ENCODE measurements at regions not wholly inside any gene's neighbourhood (a gene's known extent, or its start where the extent isn't known, plus 50 kb on each side); places are given as distances from the start of the nearest gene placed in this dataset.

GRCh38 chr11:127567237-127567932 lies 566.8 kb upstream of the KIRREL3 start:
- no peak for DNase-seq

GRCh38 chr11:127564810-127565209 lies 564.2 kb upstream of the KIRREL3 start:
- no peak for DNase-seq

DNA sequence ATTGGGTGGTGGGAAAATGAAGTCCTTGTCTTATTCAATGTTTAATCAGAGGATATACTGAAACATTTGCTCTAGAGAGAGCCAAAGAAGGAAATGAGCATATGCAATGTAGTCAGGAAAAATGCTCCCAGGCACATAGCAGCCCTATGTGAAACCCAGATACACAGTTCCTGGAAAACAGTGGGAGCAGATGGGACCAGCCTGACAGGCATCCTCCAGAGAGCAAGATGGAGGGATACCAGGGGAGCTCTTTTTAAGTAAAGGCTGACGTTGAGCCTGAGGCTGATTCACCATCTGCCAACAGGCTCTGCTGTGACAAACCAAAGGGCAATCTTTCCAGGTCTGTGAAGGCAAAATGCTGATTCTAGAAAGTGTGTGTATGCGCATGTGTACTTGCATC lies 559.4 kb upstream of the KIRREL3 start:
- DNase-seq: no peak

DNA sequence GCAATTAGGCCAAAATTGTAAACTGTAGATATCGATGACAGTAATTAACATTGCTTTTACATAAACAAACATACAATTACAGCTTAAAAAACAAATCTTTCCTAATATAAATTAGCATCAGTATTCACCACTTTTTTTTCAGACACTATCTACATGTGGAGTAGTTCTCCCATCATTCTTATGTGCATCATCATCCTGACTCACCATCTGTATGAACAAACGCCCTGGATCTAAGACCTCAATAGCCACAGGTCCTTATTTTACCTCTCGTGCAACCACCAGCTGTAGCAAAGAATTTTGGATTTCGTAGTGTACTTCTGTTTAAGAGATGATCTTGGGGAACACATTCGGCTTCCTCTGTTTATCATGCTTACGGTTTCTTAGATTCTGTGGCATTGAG lies 551.9 kb upstream of the KIRREL3 start:
- no peak for DNase-seq

- DNase-seq: no peak
These were observed 530.6 kb upstream of the KIRREL3 start for GRCh38 chr11:127531167-127531566.

- no peak for DNase-seq
These were observed 527.7 kb upstream of the KIRREL3 start for GRCh38 chr11:127528297-127528696.

GRCh38 chr11:127524618-127525017 lies 524.0 kb upstream of the KIRREL3 start:
- DNase-seq: no peak

GRCh38 chr11:127521413-127521812 lies 520.8 kb upstream of the KIRREL3 start:
- DNase-seq: no peak

GRCh38 chr11:127507851-127508250 lies 507.3 kb upstream of the KIRREL3 start:
- no peak for DNase-seq

DNA sequence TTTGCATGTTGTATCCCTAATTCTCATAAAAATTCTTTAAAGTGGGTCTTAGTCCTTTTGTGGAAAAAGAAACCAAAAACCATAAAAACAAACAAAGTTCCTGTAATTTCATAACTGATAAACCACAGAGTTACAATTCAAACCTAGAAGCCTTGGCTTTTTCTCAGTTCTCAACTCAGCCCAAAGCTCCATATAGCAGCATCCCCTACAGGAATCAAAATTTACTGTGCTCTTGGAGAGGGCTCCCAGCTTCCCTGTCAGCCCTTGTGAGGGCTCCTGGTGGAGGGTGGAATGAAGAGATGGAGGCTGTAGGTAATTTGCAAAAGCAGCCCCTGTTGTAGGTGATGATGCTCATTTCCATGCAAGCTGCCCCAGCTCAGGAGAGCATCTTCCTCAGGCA lies 506.1 kb upstream of the KIRREL3 start:
- no peak for DNase-seq

DNA sequence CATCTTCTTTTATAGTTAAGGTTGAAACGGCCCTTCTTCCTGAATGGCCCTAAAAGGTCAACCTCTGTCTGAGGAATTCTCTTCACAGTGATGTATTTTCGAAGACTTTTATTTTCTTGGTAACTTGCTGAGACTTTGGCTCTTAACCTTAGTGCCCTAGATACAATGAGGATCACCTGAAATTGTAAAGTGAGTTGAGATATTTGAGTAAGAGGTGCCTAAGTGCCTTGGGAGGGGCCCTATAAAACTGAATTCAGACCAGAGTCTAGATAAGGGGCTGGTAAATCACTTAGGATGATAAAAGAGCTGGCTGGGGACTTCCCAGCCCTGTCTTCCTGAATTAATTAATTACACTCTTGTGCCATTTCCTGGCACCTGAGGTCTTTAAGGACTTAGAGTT lies 505.6 kb upstream of the KIRREL3 start:
- DNase-seq: no peak

- no peak for DNase-seq
These were observed 495.6 kb upstream of the KIRREL3 start for GRCh38 chr11:127496165-127496564.

GRCh38 chr11:127493330-127494022 lies 492.9 kb upstream of the KIRREL3 start:
- no peak for DNase-seq

DNA sequence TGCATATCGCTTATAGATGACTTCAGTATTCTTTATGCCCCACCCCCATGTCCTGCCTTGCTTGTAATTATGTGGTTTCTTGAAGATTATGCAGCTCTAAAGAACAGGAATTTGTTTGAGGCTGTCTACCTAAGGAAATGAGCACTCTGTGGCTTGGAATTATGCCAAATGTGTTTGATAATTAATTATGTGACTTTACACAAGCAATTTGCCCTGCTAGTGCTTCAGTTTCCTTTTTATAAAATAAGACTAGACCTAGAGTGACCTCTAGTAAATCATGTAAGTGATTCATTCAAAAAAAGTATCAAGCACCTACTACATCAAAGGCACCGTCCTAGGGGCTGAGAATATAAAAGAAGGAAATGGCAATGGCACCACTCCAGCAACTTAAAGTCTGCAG lies 491.5 kb upstream of the KIRREL3 start:
- no peak for DNase-seq

- DNase-seq: no peak
These were observed 491.0 kb upstream of the KIRREL3 start for GRCh38 chr11:127491589-127491988.

GRCh38 chr11:127490896-127491295 lies 490.3 kb upstream of the KIRREL3 start:
- DNase-seq: no peak

DNA sequence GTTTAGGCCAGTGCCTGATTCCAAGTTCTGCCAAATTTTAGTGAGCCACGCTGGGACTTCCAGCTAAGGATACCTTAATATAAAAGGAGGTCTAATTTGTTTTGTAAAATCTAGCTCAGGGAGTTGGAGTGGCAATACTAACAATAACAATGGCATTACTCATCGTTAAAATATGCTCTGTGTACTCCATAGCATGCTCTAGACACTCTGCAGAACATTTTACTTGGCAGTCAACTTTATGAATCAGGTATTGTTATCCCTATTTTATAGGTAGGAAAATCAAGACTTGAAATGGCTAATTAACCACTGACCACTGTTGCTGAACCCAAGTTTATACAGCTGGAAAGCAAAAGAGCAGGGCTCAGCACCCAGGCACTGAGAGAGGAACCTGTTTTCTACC lies 485.0 kb upstream of the KIRREL3 start:
- no peak for DNase-seq

DNA sequence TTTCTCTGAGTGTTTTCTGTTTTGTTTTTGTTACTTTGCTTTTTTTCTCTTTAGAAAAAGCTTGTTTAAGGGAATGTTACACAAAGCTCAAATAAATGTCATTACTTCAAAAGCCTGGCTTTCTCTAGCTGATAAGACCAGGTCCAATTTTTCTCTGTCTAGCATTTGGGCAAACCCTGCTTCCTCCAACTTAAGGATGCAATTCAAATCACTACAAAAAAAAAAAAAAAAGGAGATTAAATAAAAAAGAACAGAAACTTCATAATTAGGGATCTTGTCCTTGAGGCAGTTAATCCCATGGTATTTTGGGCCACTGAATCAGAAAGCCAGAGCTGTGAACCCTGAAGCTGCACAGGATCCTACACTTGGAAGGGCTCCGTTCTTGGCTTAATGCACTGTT lies 480.8 kb upstream of the KIRREL3 start:
- DNase-seq: no peak

- no peak for DNase-seq
These were observed 478.3 kb upstream of the KIRREL3 start for GRCh38 chr11:127478826-127479225.

- DNase-seq: no peak
These were observed 474.2 kb upstream of the KIRREL3 start for GRCh38 chr11:127474766-127475165.

- no peak for DNase-seq
These were observed 471.9 kb upstream of the KIRREL3 start for GRCh38 chr11:127472505-127472904.

DNA sequence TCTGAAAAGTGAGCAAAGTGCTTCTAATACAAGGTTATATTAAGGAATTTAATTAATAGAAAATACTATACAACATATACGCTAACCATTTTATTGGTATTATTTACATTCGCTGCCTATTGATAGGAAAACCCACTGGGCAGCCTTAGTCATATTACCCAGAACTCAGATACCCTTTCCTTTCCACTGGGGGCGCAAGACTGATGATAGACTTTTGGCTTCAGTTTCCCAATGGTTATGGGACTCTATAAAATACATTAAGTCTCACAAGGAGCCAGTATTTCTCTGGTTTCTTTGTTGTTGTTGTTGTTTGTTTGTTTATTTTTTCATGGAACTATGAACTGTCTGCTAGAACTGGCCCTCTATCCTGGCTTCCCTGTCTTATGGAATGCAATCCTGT lies 471.1 kb upstream of the KIRREL3 start:
- no peak for DNase-seq

DNA sequence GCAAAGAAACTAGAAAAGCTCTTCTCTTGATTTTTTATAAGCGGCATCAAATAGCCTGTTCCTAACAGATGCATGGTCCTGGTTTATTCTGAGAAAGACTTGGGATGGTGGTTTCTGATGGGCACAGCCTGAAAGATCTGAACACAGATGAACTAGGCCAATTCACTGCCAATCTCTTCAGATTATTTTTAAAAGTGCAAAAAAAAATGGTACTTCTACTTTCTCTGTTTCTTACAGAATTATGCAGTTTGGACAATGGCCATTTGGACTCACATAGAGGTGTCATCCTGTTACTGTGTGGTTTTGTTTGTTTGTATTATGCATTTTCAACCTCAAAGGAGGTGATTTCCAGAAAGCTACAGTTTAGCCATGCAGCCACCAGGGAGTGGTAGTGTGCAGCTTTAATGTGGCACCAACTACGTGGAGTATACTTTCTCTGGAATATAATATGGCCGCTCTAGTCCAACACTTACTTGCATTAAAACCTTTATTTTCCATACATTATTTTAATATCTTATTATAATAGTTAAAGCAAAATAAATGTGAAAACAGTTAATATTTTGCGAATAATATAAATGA lies 469.8 kb upstream of the KIRREL3 start:
- no peak for DNase-seq

GRCh38 chr11:127464325-127464724 lies 463.8 kb upstream of the KIRREL3 start:
- DNase-seq: no peak

DNA sequence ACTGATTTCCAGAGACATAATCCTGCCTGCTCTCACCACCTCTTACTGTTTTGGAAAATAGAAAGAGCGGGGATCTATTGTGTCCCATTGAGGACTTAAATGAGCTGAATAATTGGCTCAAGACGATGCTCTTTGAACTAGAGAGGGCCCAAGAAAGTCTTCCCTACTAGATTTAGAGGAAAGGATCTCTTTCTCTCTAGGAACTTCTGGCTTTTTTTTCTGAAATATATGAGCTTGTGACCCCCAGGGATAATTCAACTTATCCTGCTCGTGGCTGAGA lies 461.4 kb upstream of the KIRREL3 start:
- DNase-seq: no peak

All from CD4-positive, alpha-beta T cell treated with Interleukin-17A for 1 hour (primary cell).